Stimulated activated CD8-positive, alpha-beta memory T cell treated with anti-CD3 and anti-CD28 coated beads, Interleukin-15, amount 100 ng/mL, for 24 hours (primary cell): ENCODE measurements at regions not wholly inside any gene's neighbourhood (a gene's known extent, or its start where the extent isn't known, plus 50 kb on each side); places are given as distances from the start of the nearest gene placed in this dataset.
"Not testable (repeated sequence)": the region's sequence is repeated elsewhere in the genome, so short reads cannot be mapped to it uniquely, and the experiment has no call there.

Experiments
- DNase-seq: peaks from one replicate; pipeline ENCODE4 v3.0.0-alpha.2; 2020; ENCODE audit warnings: low read depth

DNA sequence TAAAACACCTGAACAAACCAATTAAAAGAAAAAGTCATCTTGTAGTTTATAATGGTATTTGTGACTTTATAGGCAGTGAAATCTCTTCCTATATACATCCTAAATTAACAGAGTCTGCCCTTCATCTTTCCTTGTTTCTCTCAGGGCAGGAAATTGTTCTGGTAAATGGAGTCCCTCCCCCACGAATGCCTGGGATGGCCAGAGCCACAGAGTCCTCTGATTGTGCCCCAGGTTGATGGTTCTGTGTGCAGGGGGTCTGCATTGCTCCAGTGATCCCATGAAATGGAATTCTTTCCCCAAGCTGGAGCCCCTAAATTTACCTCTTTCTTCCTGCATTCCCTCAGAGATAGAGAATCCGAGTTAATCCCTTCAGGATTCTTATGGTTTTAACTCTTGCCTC, 155.5 kb downstream of the MTX2 start:
- no peak for DNase-seq

DNA sequence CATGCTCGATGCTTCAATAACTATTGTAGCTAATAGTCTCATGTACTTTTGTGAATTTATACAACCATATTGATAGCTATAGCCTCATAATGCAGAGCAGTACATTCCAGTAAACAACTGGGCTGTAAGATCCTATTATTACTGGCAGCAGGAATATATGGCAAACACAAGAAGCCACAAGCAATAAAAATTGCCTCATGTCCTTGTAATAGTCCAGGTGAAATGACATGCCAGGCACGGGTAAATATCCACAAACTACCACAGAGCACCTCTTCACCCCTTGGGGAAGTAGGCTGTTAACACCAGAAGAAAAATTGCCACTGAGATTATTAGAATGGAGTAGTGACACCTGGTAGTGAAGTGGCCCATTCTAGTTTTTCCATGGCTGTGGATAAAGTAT, 158.3 kb downstream of the MTX2 start:
- DNase-seq = no peak

GRCh38 chr2:176428944-176429469, 159.8 kb downstream of the MTX2 start:
- DNase-seq = not testable (repeated sequence)

GRCh38 chr2:176432434-176432833, 163.2 kb downstream of the MTX2 start:
- no peak for DNase-seq

GRCh38 chr2:176435729-176436128, 166.5 kb downstream of the MTX2 start:
- no peak for DNase-seq

- DNase-seq = no peak
Measured at GRCh38 chr2:176443946-176444345, 174.7 kb downstream of the MTX2 start.

- no peak for DNase-seq
Measured at GRCh38 chr2:176445956-176446355, 176.7 kb downstream of the MTX2 start.

GRCh38 chr2:176446718-176447414, 177.6 kb downstream of the MTX2 start:
- DNase-seq = no peak

DNA sequence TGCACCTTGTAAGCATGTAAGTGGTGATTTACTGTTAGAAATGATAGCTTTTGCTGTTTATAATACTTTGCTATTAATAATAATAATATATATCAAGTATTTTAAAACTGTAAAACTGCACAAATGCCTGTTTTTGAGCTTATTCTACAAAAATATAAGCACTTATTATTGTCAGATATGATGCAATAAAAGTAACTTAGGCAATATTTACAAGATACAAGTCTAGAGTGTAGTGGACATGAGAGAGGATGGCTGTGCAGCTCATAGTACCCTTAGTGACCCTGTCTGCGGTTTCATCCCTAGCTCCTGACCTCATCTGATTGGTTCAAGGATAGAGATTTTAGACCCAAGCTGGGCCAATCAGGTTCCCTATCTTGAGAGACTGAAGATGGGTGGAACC, 178.4 kb downstream of the MTX2 start:
- DNase-seq = no peak

DNA sequence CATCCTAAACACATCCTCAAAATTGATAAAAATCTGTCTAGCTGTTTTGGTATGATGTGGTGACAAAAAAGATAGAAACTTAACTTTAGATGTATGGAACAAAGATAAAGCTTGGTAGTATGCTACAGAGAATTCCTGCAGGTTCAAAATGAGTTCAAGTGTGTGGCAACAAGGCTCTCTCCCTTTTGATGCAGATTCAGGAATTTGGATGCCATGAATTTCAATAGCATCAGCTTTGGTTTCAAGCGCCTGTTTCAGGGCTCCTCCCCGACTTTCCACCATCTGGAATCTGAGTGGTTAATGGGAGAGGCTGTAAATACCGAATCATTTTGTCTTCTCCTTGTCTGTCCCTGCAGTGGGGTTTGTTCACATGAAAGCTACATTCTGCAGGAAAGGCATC, 180.6 kb downstream of the MTX2 start:
- DNase-seq = no peak

GRCh38 chr2:176453784-176454183, 184.5 kb downstream of the MTX2 start:
- no peak for DNase-seq

DNA sequence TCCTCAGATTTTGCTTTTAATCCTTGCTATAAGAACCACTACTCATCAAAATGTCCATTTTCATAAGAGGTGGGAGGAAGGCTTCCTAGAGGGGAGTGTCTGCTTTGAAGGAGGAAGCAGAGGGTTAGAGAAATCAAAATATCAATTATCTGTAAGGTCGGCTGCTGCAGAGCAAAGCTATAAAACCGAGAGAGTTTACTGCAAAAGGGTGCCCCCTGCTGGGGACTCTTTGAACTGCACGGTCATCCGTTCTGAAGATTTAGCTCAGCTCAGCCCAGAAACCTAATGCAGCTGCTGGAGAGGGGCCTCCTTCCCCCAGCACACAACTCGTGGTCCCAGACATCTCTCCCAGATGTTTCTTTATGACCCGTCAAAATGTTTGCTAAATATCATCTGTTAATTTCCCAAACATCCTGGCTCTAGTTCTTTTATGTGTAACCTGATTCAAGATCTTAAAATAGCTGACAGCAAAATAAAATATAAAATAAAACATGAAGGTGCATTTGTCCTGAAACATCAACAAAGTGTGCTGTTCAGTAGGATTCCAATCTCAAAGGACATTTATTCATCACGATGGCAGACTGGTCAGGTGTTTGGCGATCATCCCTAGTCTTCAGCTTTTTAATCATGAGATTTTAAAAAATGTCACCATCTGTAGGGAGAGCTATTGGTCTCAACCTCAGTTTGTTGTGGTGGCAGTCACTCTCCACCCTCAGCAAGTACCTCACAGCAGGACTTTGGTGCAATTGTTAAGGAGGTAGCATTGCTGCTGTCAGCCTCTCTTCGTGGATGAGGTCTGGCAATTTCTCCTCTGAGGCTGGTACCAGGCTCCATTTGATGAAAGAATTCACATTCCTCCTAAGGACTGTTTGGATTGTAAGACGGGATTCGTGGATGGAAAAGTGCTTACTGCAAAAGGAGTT, 185.9 kb downstream of the MTX2 start:
- DNase-seq = peak; percentile 79

DNA sequence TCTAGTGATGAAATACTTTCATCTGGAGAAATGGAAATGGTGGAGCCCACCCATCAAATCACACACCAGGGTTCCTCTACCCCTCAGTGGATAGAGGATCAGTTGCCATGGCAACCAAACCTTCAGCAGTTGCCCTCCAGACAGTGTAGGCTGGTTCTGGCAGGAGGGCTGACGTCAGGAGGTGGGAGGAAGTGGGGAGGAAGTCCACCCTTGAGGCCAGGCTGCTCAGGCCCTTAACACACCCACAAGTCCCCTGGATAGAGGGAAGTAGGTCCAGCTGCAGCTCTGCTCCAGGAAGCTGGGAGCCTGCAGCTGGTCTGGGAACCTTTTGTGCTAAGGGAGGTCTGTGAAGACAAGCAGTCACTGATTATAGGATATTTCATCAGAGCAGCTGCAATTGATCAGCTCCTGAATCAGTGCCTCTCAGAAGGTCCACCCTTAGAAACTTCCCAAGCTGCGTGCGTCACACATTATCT, 186.6 kb downstream of the MTX2 start:
- no peak for DNase-seq

DNA sequence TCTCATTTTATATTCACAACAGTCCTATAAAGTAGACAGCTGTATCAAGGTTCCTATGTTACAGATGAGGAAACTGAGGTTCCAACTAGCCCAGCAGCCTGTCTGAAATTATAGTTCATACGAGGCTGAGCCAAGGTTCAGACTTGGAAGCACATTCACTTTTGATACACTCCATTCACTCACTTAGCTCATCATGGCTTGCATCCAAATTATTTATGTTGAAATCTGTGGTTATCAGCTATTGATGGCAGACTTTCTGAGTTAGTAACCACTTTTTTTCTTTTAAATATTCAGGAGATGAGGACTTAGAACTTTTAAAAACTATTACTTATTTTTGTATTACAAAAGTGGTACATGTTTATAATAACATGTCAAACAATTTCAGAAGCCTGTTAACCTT, 188.2 kb downstream of the MTX2 start:
- no peak for DNase-seq

- no peak for DNase-seq
Measured at GRCh38 chr2:176461098-176461808, 192.0 kb downstream of the MTX2 start.

DNA sequence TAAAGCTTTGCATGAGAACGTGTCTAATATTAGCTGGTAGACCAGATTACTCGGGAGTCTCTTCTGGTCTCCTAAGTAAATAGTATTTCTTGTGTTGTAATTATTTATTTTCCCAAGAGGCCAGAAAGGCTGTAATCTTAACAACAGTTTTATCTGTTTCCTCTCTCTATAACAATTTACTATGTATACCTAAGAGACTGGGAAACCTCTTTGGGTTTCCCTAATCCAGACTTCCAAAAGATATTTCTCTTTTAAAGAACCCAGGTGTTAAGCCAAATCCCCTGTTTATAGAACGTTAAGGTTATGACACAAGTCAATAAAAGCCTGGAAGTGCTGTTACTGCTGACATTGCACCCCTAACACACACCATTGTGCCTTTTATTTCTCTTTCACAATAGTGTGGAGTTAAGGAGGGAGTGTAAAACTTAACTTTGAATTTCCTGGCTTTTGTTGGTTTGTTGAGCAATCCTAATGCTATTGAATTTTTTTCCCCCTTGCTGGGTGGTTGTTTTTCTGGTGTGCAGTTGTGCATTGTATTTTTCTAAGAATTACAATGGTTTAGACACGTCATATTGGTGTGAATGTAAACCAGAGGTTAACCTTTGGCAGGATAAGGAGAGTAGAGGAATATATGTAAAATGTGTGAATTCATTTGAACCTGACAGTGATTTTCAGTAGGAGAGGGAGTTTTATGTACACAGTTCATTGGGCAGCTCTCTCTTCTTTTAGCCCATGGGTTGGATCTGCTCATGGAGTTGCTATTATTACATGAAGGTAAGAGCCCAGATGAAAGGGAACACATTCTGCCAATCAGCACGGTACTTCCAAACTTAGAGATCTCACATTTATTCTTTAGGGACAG, 192.8 kb downstream of the MTX2 start:
- DNase-seq = no peak

- no peak for DNase-seq
Measured at GRCh38 chr2:176463546-176463945, 194.3 kb downstream of the MTX2 start.

DNA sequence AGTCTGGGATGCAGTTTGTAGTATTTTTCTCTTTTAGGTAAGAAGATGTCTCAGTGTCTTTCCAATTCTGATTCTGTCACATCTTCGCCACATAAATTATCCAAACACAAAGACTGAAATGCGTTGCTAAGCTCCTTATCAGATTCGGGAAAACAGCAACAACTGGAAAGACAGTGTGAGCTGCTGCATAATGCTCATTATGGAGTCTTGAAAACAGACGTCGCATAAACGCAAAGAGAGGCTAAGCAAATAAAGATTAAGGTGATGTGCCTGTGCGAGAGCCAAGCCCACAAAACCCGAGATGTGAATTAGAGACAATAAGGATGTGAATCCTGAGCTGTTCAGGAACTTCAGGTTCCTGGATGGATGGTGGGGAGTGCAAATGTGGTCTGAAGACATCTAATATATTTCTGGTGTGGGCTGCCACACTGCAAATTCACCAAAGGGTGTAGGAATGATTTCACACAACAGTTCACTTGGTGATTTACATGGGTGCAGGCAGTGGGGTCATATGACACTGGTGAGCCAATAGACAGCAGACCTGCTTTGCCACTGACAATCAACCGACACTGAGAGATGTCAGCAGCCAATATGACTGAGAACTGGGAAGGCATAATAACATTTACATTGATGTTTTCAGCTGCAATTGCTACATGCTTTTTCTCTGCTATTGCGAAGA, 195.8 kb downstream of the MTX2 start:
- no peak for DNase-seq

GRCh38 chr2:176466918-176467452, 197.7 kb downstream of the MTX2 start:
- DNase-seq = no peak

DNA sequence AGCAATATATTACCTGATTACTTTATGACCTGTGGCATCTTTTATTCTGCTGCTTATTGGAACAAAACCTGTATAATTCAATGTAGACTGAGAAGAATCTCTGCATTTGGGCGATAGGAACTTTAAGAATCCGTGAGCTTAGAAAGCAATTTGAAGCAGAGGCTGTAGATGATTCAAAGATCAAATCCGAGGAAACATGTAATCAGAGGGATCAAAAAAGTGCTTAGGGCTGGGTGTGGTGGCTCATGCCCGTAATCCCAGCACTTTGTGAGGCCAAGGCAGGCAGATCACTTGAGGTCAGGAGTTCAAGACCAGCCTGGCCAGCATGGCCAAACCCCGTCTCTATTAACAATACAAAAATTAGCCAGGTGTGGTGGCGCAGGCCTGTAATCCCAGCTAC, 198.4 kb downstream of the MTX2 start:
- DNase-seq = no peak
